Epidermal melanocyte (primary cell): ENCODE measurements at regions not wholly inside any gene's neighbourhood (a gene's known extent, or its start where the extent isn't known, plus 50 kb on each side); places are given as distances from the start of the nearest gene placed in this dataset.

ENCODE experiments used
- DNase-seq: peaks from one replicate; pipeline ENCODE4 v3.0.0; 2011; ENCODE audit warnings: low spot score; ENCODE audit not compliant: insufficient read length

DNA sequence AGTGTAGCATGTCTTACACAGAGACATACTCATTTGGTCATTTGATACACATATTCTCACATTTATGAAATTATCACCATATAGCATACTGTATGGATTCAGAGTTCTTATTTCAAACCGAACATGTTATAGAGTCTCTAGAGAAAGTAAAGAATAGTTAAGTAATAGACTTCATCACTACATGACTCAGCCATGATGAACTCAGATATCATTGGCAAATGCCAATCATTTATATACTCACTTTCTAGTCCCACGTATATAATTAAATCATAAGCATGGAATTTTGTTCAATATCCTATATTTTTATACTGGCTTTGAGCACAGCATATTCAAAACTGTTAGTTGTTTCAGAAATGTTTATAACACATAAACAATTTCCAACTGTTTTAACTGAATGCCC lies 749.9 kb downstream of the HACE1 start:
- DNase-seq: no peak

GRCh38 chr6:104108634-104109033 lies 751.1 kb downstream of the HACE1 start:
- DNase-seq: no peak

- DNase-seq: no peak
Observed at GRCh38 chr6:104095661-104096416, 763.9 kb downstream of the HACE1 start.

- DNase-seq: no peak
Observed at GRCh38 chr6:104087765-104088164, 772.0 kb downstream of the HACE1 start.

DNA sequence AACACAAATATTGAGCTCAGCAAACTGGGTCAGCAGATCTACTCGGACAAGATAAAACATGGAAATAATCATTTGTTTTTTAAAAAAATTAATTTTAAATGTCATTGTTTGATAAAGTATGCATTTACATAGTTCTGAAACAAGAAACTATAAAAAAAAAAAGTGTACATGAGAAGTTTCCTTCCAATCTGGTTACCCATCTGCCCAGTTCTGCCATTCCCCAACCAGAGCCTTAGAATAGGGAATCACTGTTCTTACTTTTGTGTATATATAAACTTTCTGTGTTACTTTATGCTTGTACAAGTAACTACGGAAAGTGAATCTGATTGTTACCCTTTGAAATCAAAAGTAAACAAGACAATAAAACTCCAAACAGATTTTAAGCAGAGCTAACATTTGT lies 791.4 kb downstream of the HACE1 start:
- DNase-seq: no peak

DNA sequence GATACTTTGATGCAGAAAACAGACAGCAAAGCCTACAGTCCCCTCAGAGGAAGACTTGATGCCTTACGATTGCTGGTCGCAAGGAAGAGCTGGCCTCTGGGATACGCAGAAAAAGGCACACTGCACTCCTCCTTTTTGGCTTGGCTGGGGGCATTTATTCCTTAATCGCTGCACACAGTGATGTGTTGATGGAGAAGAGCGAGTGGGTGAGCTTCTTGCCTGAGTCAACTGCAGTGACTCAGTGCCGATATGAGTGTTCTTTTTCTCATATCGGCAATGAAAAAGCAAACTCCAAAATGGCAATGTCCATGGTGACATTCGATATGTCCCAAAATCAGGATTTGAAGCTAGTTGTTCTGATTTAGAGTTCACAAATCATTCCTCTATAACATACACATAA lies 794.8 kb downstream of the HACE1 start:
- no peak for DNase-seq

- DNase-seq: no peak
Observed at GRCh38 chr6:104050455-104050854, 809.3 kb downstream of the HACE1 start.

DNA sequence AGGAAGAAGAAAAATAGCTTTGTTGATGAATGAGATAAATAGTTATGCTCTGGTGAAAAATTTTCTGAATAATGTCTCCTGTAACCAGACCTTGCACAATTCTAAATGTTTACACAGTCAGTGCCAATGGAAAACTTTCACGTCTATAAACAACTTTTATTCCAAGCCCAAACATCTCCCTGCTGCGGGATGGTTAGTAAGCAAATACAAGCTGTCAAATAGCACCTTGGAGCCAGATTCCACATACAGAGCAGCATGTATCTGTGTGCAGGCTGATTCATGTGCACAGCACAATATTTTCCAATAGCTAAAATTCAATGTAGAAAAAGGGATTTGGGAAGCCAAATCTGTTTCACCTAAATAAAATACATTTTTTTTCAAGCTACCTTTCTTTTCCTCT lies 813.3 kb downstream of the HACE1 start:
- no peak for DNase-seq

GRCh38 chr6:104031346-104031745 lies 828.4 kb downstream of the HACE1 start:
- DNase-seq: no peak

DNA sequence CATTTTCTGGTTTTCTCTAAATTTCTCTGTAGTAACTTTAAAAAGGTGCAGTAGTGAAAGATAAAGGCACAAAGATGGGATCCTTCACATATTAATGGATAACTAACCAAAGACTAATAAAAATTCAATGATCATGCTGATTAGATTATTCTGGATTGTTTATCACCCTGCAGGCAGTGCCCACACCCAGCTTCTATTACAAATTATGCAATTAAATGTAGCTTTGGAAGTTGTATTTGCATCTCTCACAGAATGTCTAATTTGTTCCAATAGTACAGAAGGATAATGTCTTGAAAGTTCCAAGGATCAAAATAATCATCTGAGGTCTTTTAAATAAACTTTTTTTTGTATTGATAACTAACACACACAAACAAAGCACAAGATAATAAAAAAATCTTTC lies 837.6 kb downstream of the HACE1 start:
- DNase-seq: no peak

DNA sequence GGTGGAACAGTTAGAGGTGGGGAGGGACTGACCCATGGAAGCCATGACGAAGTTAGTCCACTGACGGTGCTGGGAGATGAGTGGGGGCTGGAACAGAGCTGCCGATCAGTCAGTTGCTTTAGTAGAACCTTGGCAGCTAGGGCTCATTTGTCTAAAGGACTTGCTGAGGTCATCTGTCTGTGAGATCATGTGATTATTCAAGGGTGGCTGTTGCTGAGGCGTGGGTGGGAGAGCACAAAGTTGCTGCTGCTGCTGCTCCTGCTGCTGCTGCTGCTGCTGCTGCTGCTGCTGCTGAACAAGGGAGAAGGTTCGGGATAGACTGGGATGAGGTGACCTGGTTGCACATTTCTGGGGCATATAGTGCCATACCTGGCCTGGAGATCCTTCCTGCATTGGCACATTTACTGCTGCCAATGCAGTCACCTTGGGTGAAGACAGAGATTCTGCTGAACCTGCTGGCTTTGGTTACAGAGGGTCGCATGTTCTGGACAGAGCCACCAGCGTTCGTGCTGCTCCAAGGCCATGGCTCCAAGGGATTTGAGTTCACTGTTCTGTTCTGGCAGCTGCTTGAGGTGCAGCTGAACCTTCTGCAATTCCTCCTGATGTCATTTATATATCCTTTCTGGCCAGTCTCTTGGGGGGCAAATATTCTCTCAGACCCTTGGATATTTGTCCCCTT lies 840.5 kb downstream of the HACE1 start:
- DNase-seq: no peak

DNA sequence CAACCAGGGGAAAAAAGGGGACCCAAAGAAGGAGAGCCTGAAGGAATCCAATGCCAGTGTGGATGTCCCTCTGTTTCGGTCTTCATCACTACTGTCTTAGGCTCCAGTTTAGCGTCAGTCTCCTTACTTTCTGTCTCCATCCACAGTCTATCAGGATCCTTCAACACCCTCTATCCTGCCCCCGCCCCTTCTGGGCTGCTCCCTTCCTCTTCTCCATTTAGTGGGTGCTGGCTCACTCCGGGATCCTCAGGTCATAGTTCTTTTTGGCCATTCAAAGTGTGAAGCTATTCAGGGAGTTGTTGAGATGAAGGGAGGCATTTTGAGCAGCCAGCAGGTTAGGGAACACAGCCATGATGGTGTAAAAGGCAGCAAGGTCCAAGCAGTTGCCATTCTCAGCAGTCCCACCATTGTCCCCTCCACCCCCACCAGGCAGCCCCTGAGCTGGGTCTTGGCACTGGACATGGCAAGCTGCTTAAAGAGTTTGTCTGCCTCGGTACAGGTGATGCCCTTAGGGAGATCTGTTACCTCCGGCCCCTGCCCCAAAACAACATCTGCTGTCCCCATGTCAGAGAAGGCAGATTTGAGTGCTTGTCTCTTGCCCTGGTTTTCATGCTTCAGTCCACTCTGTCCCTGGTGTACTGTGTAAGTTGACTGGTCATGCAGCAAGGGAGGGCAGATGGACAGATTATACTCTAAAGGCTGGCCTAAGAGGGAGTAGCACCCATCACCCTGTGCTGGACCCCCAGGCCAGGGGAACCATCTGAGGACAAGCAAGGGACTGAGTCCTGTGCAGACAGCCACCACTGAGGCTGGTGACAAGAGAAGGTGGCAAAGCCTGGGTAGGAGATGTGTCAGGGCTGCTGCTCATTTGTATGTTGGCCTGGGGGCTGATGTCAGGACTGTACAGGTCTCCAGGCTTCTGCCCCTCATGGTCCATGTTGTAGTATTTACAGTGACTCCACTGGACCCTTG lies 842.0 kb downstream of the HACE1 start:
- DNase-seq: no peak

GRCh38 chr6:104014163-104014959 lies 845.4 kb downstream of the HACE1 start:
- DNase-seq: no peak

DNA sequence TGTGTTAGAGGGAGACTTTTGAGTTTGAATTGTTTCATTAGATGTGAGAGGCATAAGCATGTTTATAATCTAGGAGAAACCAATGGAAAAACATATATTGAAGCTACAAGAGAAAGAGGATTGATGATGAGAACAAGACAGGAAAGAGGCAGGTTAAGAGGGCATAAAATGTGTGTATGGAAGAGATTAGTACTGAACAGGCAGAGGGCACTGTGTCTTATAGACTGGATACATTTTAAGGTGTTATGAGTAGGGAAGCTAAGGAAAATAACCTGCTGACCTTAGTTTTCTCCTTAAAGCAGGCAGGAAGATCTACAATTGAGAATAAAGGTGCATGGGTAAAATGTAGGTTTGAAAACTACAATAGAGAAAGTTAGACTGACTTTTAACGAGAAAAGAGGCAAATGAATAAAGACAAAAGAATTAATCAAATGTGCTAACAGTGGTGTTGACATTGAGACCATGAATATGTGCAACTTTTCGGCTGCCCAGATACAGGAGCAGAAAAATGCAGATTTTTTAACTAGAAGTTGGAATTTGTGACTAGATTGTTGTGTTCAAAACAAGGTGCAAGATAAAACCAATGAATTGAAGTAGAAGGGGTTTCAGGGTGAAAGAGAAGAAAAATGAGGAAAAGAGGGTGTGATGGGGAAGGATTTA lies 846.3 kb downstream of the HACE1 start:
- no peak for DNase-seq

DNA sequence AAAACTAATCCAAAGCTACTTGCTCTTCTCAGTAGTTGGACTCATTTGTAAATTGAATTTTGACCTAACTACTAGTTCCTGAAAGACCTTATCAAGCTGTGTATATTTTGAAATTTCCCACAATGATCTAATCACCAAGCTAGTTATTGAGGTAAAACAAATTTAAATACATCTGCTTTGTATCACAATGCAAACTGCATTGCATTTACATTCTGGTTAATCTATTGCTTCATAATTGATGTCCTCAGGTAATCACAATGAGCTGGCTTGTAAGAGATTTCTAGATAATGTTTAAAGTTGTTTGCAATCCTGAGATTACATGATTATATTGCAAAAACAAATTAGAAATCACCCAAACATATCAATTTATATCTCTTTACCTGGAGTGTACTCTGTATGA lies 848.8 kb downstream of the HACE1 start:
- no peak for DNase-seq

DNA sequence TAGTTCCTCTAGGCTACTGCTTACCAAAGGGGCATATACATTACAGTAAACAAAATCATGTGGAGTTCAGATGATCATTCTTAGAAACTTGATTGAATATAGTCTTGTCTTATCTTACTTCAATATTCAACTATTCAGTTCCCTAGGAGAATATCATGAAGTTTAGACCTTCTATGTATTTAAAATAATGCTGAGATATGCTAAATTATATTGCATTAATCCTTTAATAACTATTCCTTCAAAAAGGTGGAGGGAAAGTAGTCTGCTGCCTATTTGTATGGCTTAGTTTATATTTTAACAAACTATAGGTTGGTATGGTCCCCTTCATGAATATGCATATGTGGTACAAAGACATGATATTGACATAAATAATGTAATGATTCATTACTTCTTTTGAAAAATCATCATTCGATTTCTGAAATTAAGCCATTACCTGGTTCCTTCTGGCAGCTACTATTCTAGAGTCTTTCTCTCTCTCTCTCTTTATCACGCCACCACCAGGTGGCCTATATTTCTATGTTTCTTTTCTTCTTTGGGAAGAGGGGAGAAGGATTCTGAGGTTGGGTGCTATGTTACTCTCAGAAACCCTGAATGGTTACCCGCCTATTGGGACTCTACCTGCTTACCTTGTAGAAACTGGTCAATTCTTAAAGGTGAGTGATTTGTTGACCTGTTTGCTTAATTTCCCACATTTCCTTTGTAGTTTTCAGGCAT lies 855.8 kb downstream of the HACE1 start:
- no peak for DNase-seq

GRCh38 chr6:103995571-103995970 lies 864.1 kb downstream of the HACE1 start:
- DNase-seq: no peak

DNA sequence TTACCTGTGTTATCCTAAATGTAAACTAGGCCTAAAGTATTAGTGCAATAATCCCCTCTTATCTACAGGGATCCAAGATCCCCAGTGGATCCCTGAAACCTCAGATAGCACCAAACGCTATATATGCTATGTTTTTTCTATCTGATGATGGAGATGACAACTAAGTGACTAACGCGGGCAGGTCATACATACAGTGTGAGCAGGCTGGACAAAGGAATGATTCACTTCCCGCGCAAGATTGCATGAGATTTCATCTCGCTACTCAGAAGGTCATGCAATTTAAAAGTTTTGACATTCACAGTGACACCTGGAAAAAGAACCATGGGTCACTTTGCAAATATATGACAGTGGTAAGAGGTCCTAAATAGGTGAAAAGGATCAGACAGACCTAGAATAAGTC lies 875.9 kb downstream of the HACE1 start:
- DNase-seq: no peak

DNA sequence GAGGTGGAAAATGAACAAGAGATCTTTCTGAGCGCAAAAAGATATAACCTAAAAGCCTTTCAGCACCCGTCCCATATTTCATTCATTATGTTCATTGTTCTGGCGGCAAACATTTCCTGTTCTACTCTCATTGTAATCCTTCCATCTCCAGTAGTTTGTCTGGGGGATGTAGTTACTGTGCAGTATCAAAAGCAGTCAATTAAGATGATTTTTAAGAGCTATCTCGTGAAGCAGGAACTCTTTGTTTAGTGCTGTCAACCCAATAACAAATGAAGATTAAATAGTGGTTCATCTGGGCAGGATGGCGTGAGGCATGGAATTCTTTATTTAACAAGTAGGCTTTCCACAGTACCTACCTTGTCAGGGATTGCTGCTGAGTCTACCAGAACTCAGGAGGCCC lies 876.7 kb downstream of the HACE1 start:
- no peak for DNase-seq

DNA sequence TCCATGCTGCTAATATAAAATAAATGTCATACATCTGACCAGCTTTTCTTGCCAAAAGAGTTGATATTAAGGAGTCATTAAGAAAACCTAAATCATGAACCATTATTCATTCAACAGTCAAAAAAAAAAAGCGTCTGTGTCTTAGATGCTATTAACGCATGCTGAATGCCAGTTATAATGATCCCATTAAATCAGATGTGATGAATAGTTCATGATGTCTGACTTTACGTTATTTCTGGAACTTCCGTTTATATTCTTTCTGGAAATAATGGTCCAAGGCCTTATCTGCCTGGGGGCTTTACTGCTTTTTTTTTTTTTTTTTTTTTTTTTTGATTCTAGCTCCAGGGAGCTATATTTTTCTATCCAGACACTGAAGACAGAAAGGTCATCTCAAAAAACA lies 877.1 kb downstream of the HACE1 start:
- DNase-seq: no peak
